ENCODE measurements at regions not wholly inside any gene's neighbourhood (a gene's known extent, or its start where the extent isn't known, plus 50 kb on each side); places are given as distances from the start of the nearest gene placed in this dataset.

DNA sequence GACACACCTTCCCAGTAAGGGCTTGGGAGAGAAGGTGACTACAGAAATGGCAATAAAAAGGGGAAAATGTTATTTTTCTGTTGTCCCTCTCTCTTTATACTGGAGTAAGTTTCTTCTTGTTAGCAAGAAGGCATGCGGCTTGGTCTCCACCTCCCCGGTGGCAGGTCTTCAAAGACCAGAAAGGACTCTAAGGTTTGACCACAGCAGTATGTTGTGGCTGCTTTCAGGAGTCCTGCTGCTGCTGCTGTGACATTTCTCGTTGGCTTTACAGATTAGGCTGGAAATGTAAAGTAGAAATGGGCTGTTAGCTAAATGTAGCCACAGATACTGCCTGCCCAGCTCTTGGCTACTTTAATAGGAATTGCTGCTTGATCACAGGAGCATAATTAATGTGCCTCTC lies 175.8 kb upstream of the ZBTB20 start:
- ATAC-seq (replicated peaks) (no peak), DNase-seq (no peak)
- no peak overlapping the region for H3K27ac Mint-ChIP-seq
- no peaks in the 10 kb centered on the region for H3K36me3 Mint-ChIP-seq (ENCODE audit: insufficient read depth)
- H3K27me3 Mint-ChIP-seq = peaks cover 0 to 5% of the 10 kb centered on the region in 2 donors
- H3K9me3 Mint-ChIP-seq = peaks cover 0 to 8% of the 10 kb centered on the region in 2 donors
- no peak overlapping the region for H3K4me3 Mint-ChIP-seq
- H3K4me1 Mint-ChIP-seq (ENCODE audit: low read depth in 2 of 2) = no peaks in the 10 kb centered on the region

- Mint-ChIP-seq H3K4me1 (ENCODE audit: low read depth in 2 of 2) (no peaks in the 10 kb centered on the region), H3K27ac (no peak overlapping the region), H3K36me3 (ENCODE audit: insufficient read depth) (no peaks in the 10 kb centered on the region), H3K27me3 (peaks cover 0 to 5% of the 10 kb centered on the region in 2 donors), H3K4me3 (no peak overlapping the region), H3K9me3 (peaks cover 0 to 8% of the 10 kb centered on the region in 2 donors)
- no peak for DNase-seq
- no peak for ATAC-seq (replicated peaks)
Observed at GRCh38 chr3:115323380-115323779, 176.3 kb upstream of the ZBTB20 start.

DNA sequence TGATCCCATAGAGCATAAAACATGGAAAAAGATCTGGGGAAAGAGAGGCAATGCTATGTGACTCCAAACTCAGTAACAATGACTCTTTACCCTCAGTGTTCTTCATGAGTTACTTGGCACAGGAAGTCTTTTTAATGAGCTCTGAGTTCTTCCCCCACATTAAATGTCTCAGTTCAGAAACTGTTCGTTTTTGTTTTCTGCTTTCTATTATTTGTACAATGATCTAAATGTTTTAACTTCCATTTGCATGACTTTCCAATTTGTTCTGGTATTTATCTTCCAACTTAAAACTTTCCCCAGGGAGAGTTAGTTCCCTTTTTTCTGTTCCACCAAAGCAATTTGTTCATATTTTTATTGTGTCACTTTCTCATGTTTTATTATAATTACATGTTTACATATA lies 177.0 kb upstream of the ZBTB20 start:
- Mint-ChIP-seq H3K4me3 (no peak overlapping the region), H3K9me3 (peaks cover 0 to 8% of the 10 kb centered on the region in 2 donors), H3K27ac (no peak overlapping the region), H3K4me1 (ENCODE audit: low read depth in 2 of 2) (no peaks in the 10 kb centered on the region), H3K36me3 (ENCODE audit: insufficient read depth) (no peaks in the 10 kb centered on the region), H3K27me3 (peaks cover 0 to 5% of the 10 kb centered on the region in 2 donors)
- DNase-seq (no peak), ATAC-seq (replicated peaks) (no peak)

GRCh38 chr3:115325539-115325938 lies 178.5 kb upstream of the ZBTB20 start:
- H3K27ac Mint-ChIP-seq = no peak overlapping the region
- DNase-seq (no peak), ATAC-seq (replicated peaks) (no peak)
- H3K9me3 Mint-ChIP-seq = peaks cover 0 to 8% of the 10 kb centered on the region in 2 donors
- no peaks in the 10 kb centered on the region for H3K4me1 Mint-ChIP-seq (ENCODE audit: low read depth in 2 of 2)
- H3K4me3 Mint-ChIP-seq = no peak overlapping the region
- H3K36me3 Mint-ChIP-seq (ENCODE audit: insufficient read depth) = no peaks in the 10 kb centered on the region
- peaks cover 0 to under 1% of the 10 kb centered on the region in 2 donors for H3K27me3 Mint-ChIP-seq

DNA sequence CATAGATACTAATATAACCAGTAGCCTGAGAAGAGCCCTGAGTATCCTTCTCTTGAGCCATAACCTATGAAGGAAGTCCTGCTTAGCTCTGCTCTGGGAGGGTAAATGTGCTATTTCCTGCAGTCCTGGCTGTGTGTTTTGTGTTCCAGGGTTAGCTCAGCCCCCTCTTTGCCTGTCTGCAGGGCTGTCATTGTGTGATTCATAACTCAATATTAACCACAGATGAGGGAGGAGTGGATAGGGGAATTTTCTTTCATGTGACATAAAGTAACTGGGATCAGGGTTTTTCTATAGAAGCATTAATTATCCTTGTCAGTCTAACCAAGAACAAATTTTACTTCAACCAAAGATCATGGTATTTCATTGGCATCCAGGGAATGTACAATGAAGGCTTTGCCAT lies 183.3 kb upstream of the ZBTB20 start:
- Mint-ChIP-seq H3K27ac (no peak overlapping the region), H3K9me3 (peaks cover 0 to 3% of the 10 kb centered on the region in 2 donors), H3K4me1 (ENCODE audit: low read depth in 2 of 2) (no peaks in the 10 kb centered on the region), H3K27me3 (no peaks in the 10 kb centered on the region), H3K4me3 (no peak overlapping the region), H3K36me3 (ENCODE audit: insufficient read depth) (no peaks in the 10 kb centered on the region)
- no peak for ATAC-seq (replicated peaks)
- DNase-seq = no peak

DNA sequence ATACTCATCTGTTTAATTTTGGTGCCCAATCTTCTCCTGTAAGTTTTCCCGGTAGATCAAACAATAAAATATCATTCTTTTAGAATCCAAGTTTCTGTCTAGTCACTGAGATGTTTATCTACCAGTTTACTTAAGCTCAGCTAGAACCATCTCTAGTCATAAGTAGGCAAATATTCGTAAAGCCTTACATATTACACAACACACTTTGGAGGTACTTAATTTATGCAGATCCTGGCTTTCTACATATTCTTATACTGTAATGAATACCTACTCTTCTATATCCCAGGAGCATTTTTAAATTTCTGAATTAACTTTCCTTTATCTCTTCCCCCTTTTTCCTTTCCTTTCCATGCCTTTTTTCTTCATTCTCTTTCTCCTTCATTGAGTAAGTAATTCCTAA lies 185.9 kb upstream of the ZBTB20 start:
- no peaks in the 10 kb centered on the region for H3K27me3 Mint-ChIP-seq
- no peaks in the 10 kb centered on the region for H3K36me3 Mint-ChIP-seq (ENCODE audit: insufficient read depth)
- ATAC-seq (replicated peaks) (no peak), DNase-seq (no peak)
- H3K9me3 Mint-ChIP-seq = no peaks in the 10 kb centered on the region
- no peak overlapping the region for H3K4me3 Mint-ChIP-seq
- no peaks in the 10 kb centered on the region for H3K4me1 Mint-ChIP-seq (ENCODE audit: low read depth in 2 of 2)
- no peak overlapping the region for H3K27ac Mint-ChIP-seq

GRCh38 chr3:115336836-115337235 lies 189.7 kb upstream of the ZBTB20 start:
- Mint-ChIP-seq H3K9me3 (no peaks in the 10 kb centered on the region), H3K27me3 (no peaks in the 10 kb centered on the region), H3K36me3 (ENCODE audit: insufficient read depth) (no peaks in the 10 kb centered on the region), H3K4me3 (no peak overlapping the region), H3K4me1 (ENCODE audit: low read depth in 2 of 2) (no peaks in the 10 kb centered on the region), H3K27ac (no peak overlapping the region)
- DNase-seq (no peak), ATAC-seq (replicated peaks) (no peak)

DNA sequence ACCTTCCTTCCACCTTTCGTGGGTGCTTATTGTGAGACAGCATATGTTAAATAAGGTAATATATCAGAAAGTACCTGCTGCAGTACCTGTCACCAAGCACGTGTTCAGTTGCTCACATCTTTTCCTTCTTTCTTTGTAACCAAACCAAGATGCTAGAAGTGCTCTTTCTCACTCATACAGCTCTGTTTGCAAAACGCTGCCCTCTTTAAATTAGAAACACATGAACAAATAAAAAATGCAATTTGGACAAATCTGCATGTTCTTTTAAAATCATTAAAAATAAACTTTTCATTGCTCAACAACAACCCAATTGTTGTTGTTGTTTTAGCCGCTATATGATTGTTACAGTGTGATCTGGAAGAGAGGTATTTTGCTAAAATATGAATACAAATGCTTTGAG lies 193.5 kb upstream of the ZBTB20 start:
- ATAC-seq (replicated peaks) = no peak
- H3K36me3 Mint-ChIP-seq (ENCODE audit: insufficient read depth) = no peaks in the 10 kb centered on the region

GRCh38 chr3:115341208-115341607 lies 194.1 kb upstream of the ZBTB20 start:
- Mint-ChIP-seq H3K4me3 (no peak overlapping the region), H3K4me1 (ENCODE audit: low read depth in 2 of 2) (no peaks in the 10 kb centered on the region), H3K27ac (no peak overlapping the region), H3K9me3 (no peaks in the 10 kb centered on the region), H3K36me3 (ENCODE audit: insufficient read depth) (no peaks in the 10 kb centered on the region), H3K27me3 (no peaks in the 10 kb centered on the region)
- DNase-seq = no peak
- ATAC-seq (replicated peaks) = no peak

More for the DNA sequence above, 193.5 kb upstream of the ZBTB20 start:
- H3K27ac Mint-ChIP-seq = no peak overlapping the region
- H3K4me3 Mint-ChIP-seq = no peak overlapping the region
- no peak for DNase-seq
- no peaks in the 10 kb centered on the region for H3K27me3 Mint-ChIP-seq
- H3K9me3 Mint-ChIP-seq = no peaks in the 10 kb centered on the region
- H3K4me1 Mint-ChIP-seq (ENCODE audit: low read depth in 2 of 2) = no peaks in the 10 kb centered on the region

- no peak overlapping the region for H3K27ac Mint-ChIP-seq
- no peaks in the 10 kb centered on the region for H3K36me3 Mint-ChIP-seq (ENCODE audit: insufficient read depth)
- no peaks in the 10 kb centered on the region for H3K4me1 Mint-ChIP-seq (ENCODE audit: low read depth in 2 of 2)
- no peak overlapping the region for H3K4me3 Mint-ChIP-seq
- no peaks in the 10 kb centered on the region for H3K27me3 Mint-ChIP-seq
- no peaks in the 10 kb centered on the region for H3K9me3 Mint-ChIP-seq
- DNase-seq (no peak), ATAC-seq (replicated peaks) (no peak)
Observed at GRCh38 chr3:115347737-115348136, 200.6 kb upstream of the ZBTB20 start.

- Mint-ChIP-seq H3K4me3 (no peak overlapping the region), H3K27me3 (no peaks in the 10 kb centered on the region), H3K27ac (no peak overlapping the region), H3K36me3 (ENCODE audit: insufficient read depth) (no peaks in the 10 kb centered on the region), H3K4me1 (ENCODE audit: low read depth in 2 of 2) (no peaks in the 10 kb centered on the region), H3K9me3 (no peaks in the 10 kb centered on the region)
- DNase-seq (no peak), ATAC-seq (replicated peaks) (no peak)
Observed at GRCh38 chr3:115348412-115348811, 201.3 kb upstream of the ZBTB20 start.

- no peak for ATAC-seq (replicated peaks)
- no peak overlapping the region for H3K27ac Mint-ChIP-seq
- no peak for DNase-seq
- no peaks in the 10 kb centered on the region for H3K4me1 Mint-ChIP-seq (ENCODE audit: low read depth in 2 of 2)
- no peak overlapping the region for H3K4me3 Mint-ChIP-seq
- H3K36me3 Mint-ChIP-seq (ENCODE audit: insufficient read depth) = no peaks in the 10 kb centered on the region
- no peaks in the 10 kb centered on the region for H3K9me3 Mint-ChIP-seq
- H3K27me3 Mint-ChIP-seq = no peaks in the 10 kb centered on the region
Observed at GRCh38 chr3:115348951-115349745, 202.1 kb upstream of the ZBTB20 start.

DNA sequence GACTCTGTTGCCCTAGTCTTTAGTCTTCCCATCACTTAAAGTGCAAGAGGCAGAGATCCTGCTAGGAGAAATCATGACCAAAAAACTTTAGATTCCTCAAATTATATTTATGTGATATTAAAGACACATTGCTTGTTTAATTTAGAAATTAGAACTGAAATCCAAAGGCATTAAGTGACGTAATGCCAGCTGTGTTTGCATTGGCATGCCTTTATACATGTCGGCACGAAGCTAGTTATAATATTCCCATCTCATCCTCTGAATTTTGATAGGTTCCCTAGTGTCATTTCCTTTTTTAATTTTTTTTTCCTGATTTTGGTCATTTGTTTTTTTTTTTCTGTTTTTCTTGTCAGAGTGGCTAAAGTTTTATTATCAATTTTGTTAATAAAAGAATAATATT lies 203.5 kb upstream of the ZBTB20 start:
- Mint-ChIP-seq H3K27me3 (peaks cover 0 to 7% of the 10 kb centered on the region in 2 donors), H3K27ac (no peak overlapping the region), H3K36me3 (ENCODE audit: insufficient read depth) (no peaks in the 10 kb centered on the region), H3K4me1 (ENCODE audit: low read depth in 2 of 2) (no peaks in the 10 kb centered on the region), H3K4me3 (no peak overlapping the region), H3K9me3 (no peaks in the 10 kb centered on the region)
- ATAC-seq (replicated peaks) (no peak), DNase-seq (no peak)

DNA sequence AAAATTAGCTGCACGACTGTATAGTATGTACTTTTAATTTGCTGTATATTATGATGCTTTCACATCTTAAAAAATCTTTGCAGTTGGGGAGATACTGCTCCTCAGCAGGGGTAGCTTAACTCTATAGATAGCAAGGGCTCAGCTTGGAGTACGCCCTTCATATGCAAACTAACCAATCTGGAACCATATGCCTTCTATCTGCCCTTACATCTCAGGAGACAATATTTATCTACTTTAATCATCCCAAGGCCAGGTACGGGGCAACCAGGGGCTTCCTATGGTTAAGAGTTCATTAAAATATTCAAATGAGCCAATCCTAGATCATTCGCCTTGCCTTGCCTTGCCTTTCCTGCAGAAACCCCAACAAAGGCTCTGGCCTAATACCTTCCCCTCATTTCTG lies 204.1 kb upstream of the ZBTB20 start:
- peaks cover 0 to 7% of the 10 kb centered on the region in 2 donors for H3K27me3 Mint-ChIP-seq
- DNase-seq = no peak
- no peak overlapping the region for H3K4me3 Mint-ChIP-seq
- no peaks in the 10 kb centered on the region for H3K9me3 Mint-ChIP-seq
- no peaks in the 10 kb centered on the region for H3K36me3 Mint-ChIP-seq (ENCODE audit: insufficient read depth)
- H3K4me1 Mint-ChIP-seq (ENCODE audit: low read depth in 2 of 2) = no peaks in the 10 kb centered on the region
- ATAC-seq (replicated peaks) = no peak
- no peak overlapping the region for H3K27ac Mint-ChIP-seq
